ENCODE measurements at regions not wholly inside any gene's neighbourhood (a gene's known extent, or its start where the extent isn't known, plus 50 kb on each side); places are given as distances from the start of the nearest gene placed in this dataset.

- DNase-seq (no peak), ATAC-seq (no peak)
- Histone ChIP-seq H3K4me3 (no peak overlapping the region), H3K4me1 (no peaks in the 10 kb centered on the region), H3K36me3 (no peaks in the 10 kb centered on the region), H3K27ac (no peak overlapping the region), H3K9me3 (no peaks in the 10 kb centered on the region), H3K27me3 (no peaks in the 10 kb centered on the region)
- intact Hi-C loops (cut with DNase I; ENCODE audit: low total_unique reads) (no loop called here), in situ Hi-C loops (cut with MboI; ENCODE audit: low sequenced_read_pairs in 4 of 4) (no loop called here)
- TF ChIP-seq CTCF (IDR thresholded peaks at IDR 0.05 in 4 of 5, conservative IDR thresholded peaks at IDR 0.05 in 1 of 5) (no peak), POLR2A (IDR thresholded peaks at IDR 0.05) (no peak)
These were observed 489.8 kb upstream of the TMPRSS15 start for GRCh38 chr21:18893406-18893805.

DNA sequence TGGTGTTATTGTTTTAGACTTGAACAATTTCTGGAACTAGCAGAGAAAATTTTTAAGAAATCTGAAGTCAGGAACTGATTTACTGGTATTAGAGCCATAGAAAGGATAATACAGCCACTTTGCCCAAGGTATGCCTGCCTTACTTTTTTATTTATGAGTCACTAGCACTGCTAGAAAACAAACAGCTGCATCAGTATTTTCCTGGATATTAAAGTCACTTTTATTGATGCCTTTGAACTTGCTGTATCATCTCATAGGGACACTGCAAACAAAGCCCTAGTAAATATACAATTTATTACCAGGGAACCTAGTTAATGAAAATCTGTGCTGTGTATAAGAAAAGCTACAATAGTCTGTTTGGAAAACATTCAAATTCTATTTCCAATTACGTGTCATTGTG, 490.8 kb upstream of the TMPRSS15 start:
- no peak for TF ChIP-seq POLR2A (IDR thresholded peaks at IDR 0.05)
- TF ChIP-seq CTCF (IDR thresholded peaks at IDR 0.05 in 4 of 5, conservative IDR thresholded peaks at IDR 0.05 in 1 of 5), result no peak
- ATAC-seq, result no peak
- intact Hi-C loops (cut with DNase I; ENCODE audit: low total_unique reads), result no loop called here
- Histone ChIP-seq H3K4me1 (no peaks in the 10 kb centered on the region), H3K27me3 (no peaks in the 10 kb centered on the region), H3K27ac (no peak overlapping the region), H3K4me3 (no peak overlapping the region), H3K9me3 (no peaks in the 10 kb centered on the region), H3K36me3 (no peaks in the 10 kb centered on the region)
- in situ Hi-C loops (cut with MboI; ENCODE audit: low sequenced_read_pairs in 4 of 4), result no loop called here
- DNase-seq, result no peak

DNA sequence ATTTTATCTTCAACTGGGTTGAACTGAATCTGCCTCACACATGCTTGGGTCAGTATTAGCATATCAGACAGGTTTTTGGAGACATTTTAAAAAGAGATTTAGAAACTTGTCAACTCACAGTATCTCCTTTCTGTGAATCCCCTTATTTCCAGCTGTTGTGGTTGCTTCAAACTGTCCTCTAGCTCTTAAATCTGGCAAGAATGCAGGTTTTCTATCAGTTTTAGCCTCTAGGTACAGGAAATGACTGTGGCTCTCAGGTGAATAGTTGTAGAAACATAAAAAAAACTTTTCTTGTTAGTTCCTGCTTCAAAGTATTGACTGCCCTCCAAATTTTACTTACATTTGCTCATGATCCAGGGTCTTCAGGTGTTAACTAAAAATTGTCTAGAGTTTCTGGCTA, 495.7 kb upstream of the TMPRSS15 start:
- TF ChIP-seq POLR2A (IDR thresholded peaks at IDR 0.05) (no peak), CTCF (IDR thresholded peaks at IDR 0.05 in 4 of 5, conservative IDR thresholded peaks at IDR 0.05 in 1 of 5) (no peak)

DNA sequence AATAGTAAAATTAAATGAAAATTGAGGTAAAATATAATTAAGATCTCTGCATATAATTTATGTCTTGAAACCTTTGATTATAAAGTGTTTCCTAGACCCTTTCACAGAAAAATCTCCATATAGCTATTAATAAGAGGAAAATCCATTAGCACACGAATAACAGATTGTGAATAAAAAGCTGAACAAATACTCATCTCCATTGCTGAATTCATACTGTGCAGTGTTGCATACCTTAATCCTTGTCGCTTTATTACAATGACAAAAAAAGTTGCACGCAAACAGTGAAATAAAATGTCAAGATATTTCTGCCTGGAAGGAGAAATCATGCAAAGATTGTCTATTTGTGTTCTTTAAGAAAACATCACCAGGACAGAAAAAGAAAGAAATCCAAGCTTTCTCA, 499.1 kb upstream of the TMPRSS15 start:
- intact Hi-C loops (cut with DNase I; ENCODE audit: low total_unique reads) (no loop called here), in situ Hi-C loops (cut with MboI; ENCODE audit: low sequenced_read_pairs in 4 of 4) (no loop called here)
- no peak for ATAC-seq

More for the DNA sequence above, 495.7 kb upstream of the TMPRSS15 start:
- Histone ChIP-seq H3K36me3 (no peaks in the 10 kb centered on the region), H3K4me1 (no peaks in the 10 kb centered on the region), H3K27me3 (no peaks in the 10 kb centered on the region), H3K4me3 (no peak overlapping the region), H3K9me3 (no peaks in the 10 kb centered on the region), H3K27ac (no peak overlapping the region)
- in situ Hi-C loops (cut with MboI; ENCODE audit: low sequenced_read_pairs in 4 of 4) (no loop called here), intact Hi-C loops (cut with DNase I; ENCODE audit: low total_unique reads) (no loop called here)
- ATAC-seq (no peak), DNase-seq (no peak)

More for the DNA sequence above, 499.1 kb upstream of the TMPRSS15 start:
- H3K36me3 ChIP-seq, result no peaks in the 10 kb centered on the region
- TF ChIP-seq CTCF (IDR thresholded peaks at IDR 0.05 in 4 of 5, conservative IDR thresholded peaks at IDR 0.05 in 1 of 5), result no peak
- TF ChIP-seq POLR2A (IDR thresholded peaks at IDR 0.05), result no peak
- no peaks in the 10 kb centered on the region for H3K4me1 ChIP-seq
- H3K27me3 ChIP-seq, result no peaks in the 10 kb centered on the region
- H3K4me3 ChIP-seq, result no peak overlapping the region
- H3K27ac ChIP-seq, result no peak overlapping the region
- H3K9me3 ChIP-seq, result no peaks in the 10 kb centered on the region
- no peak for DNase-seq

All from gastrocnemius medialis (tissue), 4 donors.